ENCODE measurements at regions not wholly inside any gene's neighbourhood (a gene's known extent, or its start where the extent isn't known, plus 50 kb on each side); places are given as distances from the start of the nearest gene placed in this dataset.

DNA sequence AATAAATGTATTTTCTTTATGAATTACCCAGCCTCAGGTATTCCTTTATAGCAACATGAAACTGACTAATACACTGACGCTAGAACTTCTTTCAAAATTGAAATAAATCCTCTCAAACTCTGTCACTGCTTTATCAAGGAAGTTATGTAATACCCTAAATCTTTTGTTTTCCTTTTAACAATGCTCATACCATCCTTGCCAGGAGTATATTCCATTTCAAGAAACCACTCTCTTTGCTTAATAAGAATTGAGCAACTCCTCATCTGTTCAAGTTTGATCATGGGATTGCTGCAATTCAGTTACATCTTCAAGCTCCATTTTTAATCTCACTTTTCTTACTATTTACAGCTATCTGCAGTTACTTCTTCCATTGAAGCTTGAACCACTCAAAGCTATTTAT is 707.6 kb upstream of the MARCKS start:
- DNase-seq (ENCODE audit: extremely low read depth, low read depth), result no peak
- TF ChIP-seq, protein P1, sequence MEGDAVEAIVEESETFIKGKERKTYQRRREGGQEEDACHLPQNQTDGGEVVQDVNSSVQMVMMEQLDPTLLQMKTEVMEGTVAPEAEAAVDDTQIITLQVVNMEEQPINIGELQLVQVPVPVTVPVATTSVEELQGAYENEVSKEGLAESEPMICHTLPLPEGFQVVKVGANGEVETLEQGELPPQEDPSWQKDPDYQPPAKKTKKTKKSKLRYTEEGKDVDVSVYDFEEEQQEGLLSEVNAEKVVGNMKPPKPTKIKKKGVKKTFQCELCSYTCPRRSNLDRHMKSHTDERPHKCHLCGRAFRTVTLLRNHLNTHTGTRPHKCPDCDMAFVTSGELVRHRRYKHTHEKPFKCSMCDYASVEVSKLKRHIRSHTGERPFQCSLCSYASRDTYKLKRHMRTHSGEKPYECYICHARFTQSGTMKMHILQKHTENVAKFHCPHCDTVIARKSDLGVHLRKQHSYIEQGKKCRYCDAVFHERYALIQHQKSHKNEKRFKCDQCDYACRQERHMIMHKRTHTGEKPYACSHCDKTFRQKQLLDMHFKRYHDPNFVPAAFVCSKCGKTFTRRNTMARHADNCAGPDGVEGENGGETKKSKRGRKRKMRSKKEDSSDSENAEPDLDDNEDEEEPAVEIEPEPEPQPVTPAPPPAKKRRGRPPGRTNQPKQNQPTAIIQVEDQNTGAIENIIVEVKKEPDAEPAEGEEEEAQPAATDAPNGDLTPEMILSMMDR (IDR thresholded peaks at IDR 0.05; ENCODE audit: low read depth, low read length, missing control alignments), result no peak
- H3K4me3 ChIP-seq (replicated peaks; ENCODE audit: low read depth, low read length), result no peak overlapping the region

DNA sequence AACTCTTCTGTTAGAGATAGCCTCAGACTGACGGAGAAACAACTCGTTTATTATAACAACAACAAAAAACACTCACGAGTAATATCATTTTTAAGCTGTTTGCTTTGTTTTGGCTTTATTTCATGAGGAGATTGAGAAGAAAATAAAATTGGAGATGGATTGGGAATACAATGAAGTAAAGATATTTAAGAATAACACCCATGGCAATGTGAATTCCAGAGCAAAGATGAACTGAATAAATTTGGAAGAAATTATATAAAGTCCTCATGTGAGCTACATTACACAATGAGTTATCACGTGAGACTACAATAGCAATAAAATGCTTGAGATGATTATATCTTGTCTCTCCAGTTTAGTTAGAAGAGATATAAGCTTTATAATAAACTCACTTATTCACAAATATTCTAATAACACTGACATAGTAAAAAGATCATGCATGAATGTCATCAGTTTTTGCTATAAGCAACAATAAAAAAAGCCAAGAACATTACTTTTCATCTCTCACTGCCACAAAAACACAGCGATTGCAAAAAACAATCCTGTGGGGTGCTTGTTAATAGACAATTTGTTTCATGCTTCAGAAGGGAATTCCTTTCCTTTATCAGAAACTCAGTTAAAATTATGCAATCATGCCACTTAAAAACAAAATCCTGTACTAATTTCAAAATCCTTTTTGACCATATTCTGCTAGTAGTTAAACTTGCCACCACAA is 696.7 kb upstream of the MARCKS start:
- no peak for DNase-seq (ENCODE audit: extremely low read depth, low read depth)
- TF ChIP-seq, protein P1 (IDR thresholded peaks at IDR 0.05; ENCODE audit: low read depth, low read length, missing control alignments), result no peak
- H3K4me3 ChIP-seq (replicated peaks; ENCODE audit: low read depth, low read length), result no peak overlapping the region

DNA sequence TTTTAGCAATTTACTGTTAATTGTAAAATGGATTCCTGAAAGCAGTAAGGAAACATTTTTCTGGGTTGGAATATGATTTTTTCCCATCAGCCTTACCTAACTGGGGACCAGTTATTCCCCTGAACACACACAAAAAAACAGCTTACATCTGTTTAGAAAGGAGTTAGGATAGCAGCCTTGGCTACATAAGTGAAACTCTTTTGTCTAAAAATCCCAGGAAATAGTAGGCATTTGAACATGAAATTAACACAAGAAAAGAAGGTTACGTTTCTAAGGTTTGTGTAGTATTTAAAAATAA is 696.2 kb upstream of the MARCKS start:
- no peak for DNase-seq (ENCODE audit: extremely low read depth, low read depth)
- TF ChIP-seq, protein P1 (IDR thresholded peaks at IDR 0.05; ENCODE audit: low read depth, low read length, missing control alignments), result no peak
- H3K4me3 ChIP-seq (replicated peaks; ENCODE audit: low read depth, low read length), result no peak overlapping the region

DNA sequence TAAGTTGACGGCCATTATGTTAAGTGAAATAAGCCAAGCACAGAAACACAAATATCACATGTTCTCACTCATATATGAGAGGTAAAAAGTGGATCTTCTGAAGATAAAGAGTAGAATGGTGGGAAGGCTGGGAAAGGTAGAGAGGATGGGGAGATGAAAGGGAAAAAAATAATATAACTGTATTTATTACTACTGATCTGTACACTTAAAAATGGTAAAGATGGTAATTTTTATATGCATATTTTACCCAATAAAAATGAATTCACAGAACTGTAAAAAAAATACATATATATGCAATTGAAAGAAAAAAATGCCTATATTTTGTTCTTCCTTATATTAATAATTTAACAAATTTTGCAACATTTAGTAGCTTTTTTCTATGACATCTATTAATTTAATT is 694.4 kb upstream of the MARCKS start:
- TF ChIP-seq, protein P1 (IDR thresholded peaks at IDR 0.05; ENCODE audit: low read depth, low read length, missing control alignments), result no peak

DNA sequence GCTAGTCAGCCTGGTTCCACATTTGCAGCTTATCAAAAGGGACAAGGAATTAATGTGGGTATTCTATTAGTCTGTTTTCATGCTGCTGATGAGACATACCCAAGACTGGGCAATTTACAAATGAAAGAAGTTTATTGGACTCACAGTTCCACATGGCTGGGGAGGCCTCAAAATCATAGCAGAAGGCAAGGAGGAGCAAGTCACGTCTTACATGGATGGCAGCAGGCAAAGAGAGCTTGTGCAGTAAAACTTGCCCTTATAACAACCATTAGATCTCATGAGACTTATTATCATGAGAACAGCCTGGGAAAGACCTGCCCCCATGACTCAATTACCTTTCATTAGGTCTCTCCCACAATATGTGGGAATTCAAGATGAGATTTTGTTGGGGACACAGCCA is 689.1 kb upstream of the MARCKS start:
- no peak for DNase-seq (ENCODE audit: extremely low read depth, low read depth)
- TF ChIP-seq, protein P1 (IDR thresholded peaks at IDR 0.05; ENCODE audit: low read depth, low read length, missing control alignments), result no peak
- H3K4me3 ChIP-seq (replicated peaks; ENCODE audit: low read depth, low read length), result no peak overlapping the region

More for the DNA sequence above, 694.4 kb upstream of the MARCKS start:
- no peak for DNase-seq (ENCODE audit: extremely low read depth, low read depth)
- H3K4me3 ChIP-seq (replicated peaks; ENCODE audit: low read depth, low read length), result no peak overlapping the region

DNA sequence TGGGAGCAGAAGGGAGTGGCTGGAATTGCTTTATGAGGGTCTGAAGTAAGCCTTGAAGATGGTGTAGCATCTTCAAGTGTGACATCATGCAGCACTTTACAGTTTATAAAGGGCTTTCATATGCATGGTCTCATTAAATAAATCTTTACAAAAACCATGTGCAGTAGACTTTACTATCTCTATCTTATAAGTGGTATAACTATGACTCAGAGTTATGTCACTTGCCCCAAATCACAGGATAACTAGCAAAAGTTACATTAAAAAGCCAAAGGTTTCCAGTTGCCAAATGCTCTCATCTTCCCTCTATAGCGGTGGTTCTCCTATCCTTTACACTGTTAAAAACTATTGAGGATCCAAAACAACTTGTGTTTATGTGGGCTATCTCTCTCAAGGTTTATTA is 687.7 kb upstream of the MARCKS start:
- TF ChIP-seq, protein P1 (IDR thresholded peaks at IDR 0.05; ENCODE audit: low read depth, low read length, missing control alignments), result no peak
- DNase-seq (ENCODE audit: extremely low read depth, low read depth), result peak; percentile 52
- H3K4me3 ChIP-seq (replicated peaks; ENCODE audit: low read depth, low read length), result no peak overlapping the region

DNA sequence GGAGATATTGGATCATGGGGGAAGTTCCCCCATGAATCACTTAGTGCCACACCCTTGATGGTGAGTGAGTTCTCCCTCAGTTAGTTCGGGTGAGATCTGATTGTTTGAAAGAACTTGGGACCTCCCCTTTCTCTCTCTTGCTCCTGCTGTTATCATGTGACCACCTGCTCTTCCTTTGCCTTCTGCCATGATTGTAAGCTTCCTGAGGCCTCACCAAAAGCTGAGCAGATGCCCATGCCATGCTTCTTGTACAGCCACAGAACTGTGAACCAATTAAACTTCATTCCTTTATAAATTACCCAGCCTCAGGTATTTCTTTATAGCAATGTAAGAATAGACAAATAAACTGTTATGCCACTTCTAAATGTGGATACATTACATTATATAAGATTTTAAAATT is 686.7 kb upstream of the MARCKS start:
- no peak for DNase-seq (ENCODE audit: extremely low read depth, low read depth)
- no peak overlapping the region for H3K4me3 ChIP-seq (replicated peaks; ENCODE audit: low read depth, low read length)
- TF ChIP-seq, protein P1 (IDR thresholded peaks at IDR 0.05; ENCODE audit: low read depth, low read length, missing control alignments), result no peak
